Activated CD4-positive, alpha-beta T cell treated with anti-CD3 and anti-CD28 coated beads, Interleukin-2, amount 50 U/mL, for 16 hours (primary cell): ENCODE measurements at regions not wholly inside any gene's neighbourhood (a gene's known extent, or its start where the extent isn't known, plus 50 kb on each side); places are given as distances from the start of the nearest gene placed in this dataset.
"Not testable (repeated sequence)": the region's sequence is repeated elsewhere in the genome, so short reads cannot be mapped to it uniquely, and the experiment has no call there.

Source experiments
- DNase-seq: peaks from one replicate; pipeline ENCODE4 v3.0.0-alpha.2; 2020

DNA sequence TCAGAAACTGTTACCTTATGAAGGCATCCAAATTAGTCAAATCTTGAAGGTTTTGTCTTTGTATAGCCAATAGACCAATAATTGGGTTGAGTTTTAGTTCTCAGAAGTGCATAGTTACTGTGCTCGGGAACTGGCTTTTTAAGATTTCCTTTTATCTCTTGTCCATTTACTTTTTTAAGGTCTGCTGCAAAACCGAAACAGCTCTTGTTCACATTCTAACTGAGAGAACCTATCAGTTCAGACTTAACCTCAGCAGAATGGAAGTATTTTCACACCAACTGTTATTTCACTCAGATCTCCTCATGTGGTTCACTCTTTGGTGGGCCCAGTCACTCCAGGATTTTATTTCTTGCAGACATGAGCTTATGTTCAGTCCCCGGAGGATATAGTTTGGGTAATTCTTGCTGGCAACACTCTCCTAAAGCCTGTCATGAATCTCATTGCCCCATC lies 55.5 kb downstream of the TPBG start:
- DNase-seq, result no peak

DNA sequence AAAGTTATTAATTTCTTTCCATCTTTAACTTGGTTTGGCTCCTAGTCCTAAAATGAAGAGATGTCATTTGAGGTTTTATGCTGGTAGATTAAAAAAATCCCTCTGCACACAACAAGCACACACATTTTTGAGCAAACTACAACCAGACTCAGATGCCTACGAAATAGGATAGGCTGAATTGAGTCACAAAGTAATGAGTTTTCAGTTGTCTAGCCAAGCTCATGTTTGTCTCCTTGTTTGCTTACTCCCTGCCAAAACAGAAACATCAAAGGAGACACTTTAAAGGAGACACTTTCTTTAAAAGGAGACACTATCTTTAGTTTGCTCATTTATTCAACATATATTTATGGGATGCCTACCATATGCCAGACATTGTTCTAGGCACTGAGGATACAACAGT lies 56.2 kb downstream of the TPBG start:
- no peak for DNase-seq

GRCh38 chr6:82430611-82431010 lies 67.0 kb downstream of the TPBG start:
- no peak for DNase-seq

DNA sequence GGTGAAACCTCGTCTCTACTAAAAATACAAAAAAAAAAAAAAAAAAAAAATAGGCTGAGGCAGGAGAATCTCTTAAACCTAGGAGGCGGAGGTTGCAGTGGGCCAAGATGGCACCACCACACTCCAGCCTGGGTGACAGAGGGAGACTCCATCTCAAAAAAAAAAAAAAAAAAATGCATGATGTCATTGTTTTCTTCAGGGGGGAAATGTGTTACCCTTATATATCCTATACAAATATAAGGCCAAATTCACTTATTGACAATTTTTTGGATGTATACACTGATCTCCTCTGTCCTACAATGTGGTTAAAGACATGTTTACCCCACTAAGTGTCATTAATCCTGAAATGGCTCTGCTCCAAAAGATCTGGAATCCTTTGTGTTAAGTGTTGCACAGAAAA lies 73.1 kb downstream of the TPBG start:
- no peak for DNase-seq

- DNase-seq, result no peak
Observed at GRCh38 chr6:82437701-82438100, 74.1 kb downstream of the TPBG start.

GRCh38 chr6:82441047-82441855 lies 77.6 kb downstream of the TPBG start:
- DNase-seq, result no peak

DNA sequence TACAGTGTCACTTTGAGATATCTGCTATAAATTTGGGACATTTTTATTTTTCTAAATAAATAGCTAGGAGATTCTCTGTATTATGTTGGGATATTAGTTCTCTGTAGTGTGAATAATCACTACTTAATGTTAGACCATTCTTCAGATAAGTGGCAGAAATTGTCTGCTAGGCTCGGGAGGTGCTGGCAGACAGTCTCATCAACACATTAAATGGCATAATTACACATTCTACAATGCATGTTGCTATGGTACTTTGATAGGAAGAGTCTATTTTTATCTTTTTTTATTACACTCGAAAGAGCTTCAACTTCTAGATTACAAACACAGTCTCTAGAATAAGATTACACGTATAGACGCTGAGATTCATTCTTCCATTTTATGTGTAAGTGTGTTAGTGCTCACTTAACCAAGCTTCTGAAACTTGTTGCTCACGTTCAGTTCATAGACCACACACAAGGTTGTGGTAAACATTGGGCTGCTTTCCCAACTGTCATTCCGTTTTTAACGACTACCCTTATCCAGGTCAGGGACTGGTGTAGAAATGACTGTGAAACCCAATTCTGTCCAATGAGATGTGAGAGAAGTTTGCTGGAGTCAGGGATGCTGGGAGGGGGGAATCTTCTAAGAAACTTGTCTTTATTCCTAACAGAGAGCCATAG lies 78.6 kb downstream of the TPBG start:
- DNase-seq, result no peak

GRCh38 chr6:82458147-82458546 lies 94.5 kb downstream of the TPBG start:
- no peak for DNase-seq

- no peak for DNase-seq
Observed at GRCh38 chr6:82458705-82459104, 95.1 kb downstream of the TPBG start.

- no peak for DNase-seq
Observed at GRCh38 chr6:82461536-82461935, 97.9 kb downstream of the TPBG start.

DNA sequence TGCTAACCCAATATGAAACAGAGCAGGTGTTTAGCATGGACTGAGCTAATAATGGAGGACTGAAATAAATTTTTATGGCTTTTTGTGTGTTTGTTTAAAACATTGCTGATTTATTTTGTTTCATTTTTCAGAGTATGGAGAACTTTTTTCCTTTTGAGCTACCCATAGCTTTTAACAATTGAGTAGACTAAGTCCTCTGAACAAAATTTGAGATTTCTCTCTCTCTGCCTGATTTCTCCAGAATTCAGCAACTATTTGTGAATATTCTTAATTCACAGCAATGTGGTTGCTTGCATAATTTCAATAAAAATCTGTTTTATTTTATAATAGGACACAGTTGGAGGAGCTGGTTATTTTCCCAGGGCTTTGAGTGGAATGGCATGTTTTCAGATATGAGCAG lies 103.7 kb downstream of the TPBG start:
- DNase-seq, result no peak

- DNase-seq, result not testable (repeated sequence)
Observed at GRCh38 chr6:82470123-82470522, 106.5 kb downstream of the TPBG start.

GRCh38 chr6:82475106-82475505 lies 111.5 kb downstream of the TPBG start:
- not testable (repeated sequence) for DNase-seq

DNA sequence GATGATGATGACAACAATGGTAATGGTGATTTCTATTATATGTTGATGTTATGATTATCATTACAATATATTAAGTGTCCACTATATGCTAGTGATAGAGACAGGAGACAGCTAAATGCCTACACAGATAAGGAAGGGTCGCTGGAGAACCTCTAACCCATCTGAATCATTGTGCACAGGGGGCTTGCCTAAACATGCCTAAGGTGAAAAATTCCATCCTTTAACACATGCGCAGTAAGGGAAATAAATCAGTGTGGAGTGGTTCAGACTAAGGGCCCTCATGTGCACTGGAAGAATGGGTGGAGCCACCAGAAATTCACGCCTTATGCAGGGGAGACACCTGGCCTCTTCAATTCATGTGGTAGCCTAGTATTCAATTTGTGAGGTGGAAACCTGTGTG lies 120.4 kb downstream of the TPBG start:
- DNase-seq, result no peak

DNA sequence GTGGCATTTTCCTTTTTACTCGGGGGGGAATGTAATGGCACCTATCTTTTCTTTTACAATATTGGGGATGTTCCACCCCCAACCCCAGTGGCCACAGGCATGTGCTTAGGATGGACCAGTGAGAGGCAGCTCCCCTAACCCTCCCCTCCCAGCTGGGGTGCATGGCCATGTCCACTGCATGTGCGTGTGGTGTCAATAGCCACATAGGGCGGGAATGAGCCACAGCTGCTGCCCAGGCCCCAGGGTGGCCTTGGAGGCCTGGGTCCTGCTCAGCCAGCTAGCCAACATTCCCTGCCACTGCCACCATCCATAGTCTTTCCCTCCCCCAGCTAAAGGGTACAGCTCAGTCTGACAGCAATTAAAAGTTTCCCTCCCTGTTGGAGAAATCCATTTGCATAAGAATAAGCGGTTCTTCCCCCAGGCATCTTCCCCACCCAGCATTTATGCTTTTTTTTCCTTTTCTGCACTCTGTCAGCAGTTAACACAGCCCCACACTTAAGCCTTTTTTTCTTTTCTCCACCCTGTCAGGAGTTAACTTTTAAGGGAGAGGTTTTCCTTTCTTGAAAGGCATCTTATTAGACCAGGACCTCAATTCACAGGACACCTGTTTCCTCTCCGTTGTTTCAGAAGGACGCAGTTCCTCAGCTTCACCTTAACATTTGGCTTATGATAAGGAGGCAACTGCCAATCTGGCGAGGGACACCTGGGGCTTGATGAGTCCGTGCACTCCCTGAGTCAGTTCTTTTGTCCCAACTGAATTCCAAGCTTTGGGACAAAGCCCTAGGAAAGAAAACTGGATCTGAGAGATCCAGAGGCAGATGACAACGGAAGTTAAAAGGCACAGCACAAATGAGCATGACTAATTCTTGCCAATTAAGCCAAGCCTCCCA lies 121.4 kb downstream of the TPBG start:
- no peak for DNase-seq

DNA sequence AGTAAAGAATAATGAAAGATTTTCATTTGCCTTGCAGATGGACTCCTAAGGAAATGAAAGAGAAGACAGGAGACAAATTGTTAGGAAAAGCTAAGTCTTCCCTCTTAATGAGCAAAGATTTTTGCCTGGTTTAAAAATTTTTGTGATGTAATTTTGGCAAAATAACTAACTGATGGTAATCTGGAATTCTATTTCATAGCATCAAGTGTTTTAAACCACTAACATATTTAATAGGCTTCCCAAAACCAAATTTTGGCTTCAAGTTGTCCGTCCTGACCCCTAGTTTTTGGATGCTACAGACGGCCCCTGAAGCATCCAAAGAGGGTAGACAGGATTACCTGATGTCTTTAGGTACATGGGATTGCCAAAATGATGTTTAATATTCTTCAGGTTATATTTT lies 124.3 kb downstream of the TPBG start:
- no peak for DNase-seq

DNA sequence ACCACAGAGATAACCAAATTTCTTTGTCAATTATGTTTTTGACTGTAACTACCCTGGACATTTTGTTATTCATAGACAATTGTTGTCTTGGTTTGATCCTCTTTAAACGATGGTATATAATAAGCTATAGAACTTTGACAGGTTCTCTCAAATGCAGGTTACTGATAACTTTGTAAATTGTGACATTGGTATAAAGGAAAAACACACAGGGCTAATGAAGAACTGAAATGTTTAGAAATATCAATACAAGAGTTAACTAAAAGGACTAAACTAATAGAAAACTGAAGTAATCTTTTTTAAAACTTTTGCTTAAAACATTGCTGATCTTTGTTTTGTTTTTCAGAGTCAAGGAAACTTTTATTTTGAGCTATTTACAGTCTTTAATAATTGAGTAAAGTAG lies 124.8 kb downstream of the TPBG start:
- no peak for DNase-seq

GRCh38 chr6:82492134-82492533 lies 128.5 kb downstream of the TPBG start:
- no peak for DNase-seq

DNA sequence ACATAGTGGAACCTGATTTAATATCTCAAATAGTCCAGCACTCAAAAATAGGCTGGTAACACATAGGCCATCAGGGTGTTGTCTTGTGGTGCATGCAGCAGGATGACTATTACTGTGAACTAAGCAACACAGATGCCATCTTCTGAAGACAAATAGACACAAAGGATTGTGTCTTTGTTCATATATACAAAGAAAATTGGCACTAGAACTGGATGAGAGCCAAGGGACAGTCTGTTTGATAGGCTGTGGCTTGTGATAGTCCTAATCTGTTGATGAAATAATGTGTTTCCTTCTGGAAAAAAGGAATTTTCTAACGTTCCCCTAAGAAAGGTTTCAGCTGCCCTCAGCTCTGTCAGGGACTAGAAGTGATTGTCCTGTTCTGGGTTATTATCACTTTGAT lies 129.8 kb downstream of the TPBG start:
- no peak for DNase-seq

DNA sequence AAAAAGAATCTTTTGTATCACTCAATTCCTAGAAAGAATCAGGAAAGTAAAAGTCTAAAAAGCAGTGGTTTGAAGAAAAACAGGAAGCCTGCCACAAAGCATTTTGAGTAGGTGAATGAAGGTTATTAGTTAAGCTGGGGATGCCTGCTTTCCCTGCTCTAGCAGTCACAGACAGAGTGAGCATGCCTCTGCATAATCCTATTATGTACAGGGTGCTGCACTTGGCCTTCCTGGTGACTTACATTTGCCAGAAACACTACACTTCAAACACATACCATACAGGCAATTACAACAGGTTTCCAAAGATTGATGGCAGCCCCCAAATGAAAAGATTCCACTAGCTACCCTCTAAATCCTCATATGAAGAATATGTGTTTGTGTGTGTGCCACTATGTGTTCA lies 130.8 kb downstream of the TPBG start:
- DNase-seq, result no peak

DNA sequence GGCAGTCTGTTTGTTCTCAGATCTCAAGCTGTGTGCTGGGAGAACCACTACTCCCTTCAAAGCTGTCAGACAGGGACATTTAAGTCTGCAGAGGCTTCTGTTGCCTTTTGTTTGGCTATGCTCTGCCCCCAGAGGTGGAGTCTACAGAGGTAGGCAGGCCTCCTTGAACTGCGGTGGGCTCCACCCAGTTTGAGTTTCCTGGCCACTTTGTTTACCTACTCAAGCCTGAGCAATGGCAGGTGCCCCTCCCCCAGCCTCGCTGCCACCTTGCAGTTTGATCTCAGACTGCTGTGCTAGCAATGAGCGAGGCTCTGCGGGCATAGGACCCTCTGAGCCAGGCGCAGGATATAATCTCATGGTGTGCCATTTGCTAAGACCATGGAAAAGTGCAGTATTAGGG lies 138.3 kb downstream of the TPBG start:
- DNase-seq, result not testable (repeated sequence)

- DNase-seq, result no peak
Observed at GRCh38 chr6:82506526-82506925, 142.9 kb downstream of the TPBG start.

- no peak for DNase-seq
Observed at GRCh38 chr6:82507112-82507511, 143.5 kb downstream of the TPBG start.

DNA sequence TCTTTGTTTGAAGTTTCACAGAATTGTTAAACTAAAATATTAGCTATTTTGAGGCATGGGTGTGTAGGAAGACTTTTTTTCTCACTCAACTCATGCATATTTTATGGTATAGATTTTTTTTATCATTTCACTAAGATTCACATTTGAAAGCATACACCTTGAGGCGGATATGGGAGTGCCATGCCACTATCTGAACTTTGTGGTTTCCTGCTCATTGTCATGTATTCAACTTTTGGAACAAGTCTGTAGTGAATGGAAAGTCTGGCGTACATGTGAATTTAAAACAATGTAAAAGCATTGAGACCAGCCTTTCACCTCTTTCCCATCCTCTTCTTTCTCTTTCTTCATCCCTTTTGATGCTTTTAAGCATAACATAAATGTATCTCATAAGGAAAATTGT lies 147.9 kb downstream of the TPBG start:
- DNase-seq, result no peak
